Esophagus squamous epithelium (tissue), 5 donors: ENCODE measurements at regions not wholly inside any gene's neighbourhood (a gene's known extent, or its start where the extent isn't known, plus 50 kb on each side); places are given as distances from the start of the nearest gene placed in this dataset.

ENCODE experiments used
- DNase-seq: peaks from one replicate; lab custom pipeline; 2025; lab: John Stamatoyannopoulos, UW
- H3K27ac ChIP-seq, 4 donors: fragments of 200-600 bp; sonication (generic); one replicate each; pipeline ENCODE4 v1.5.1; 2016 to 2019; ENCODE audit warnings: mild to moderate bottlenecking in 1 of 4
- H3K27me3 ChIP-seq, 4 donors: fragments of 200-600 bp; sonication (generic); 1 replicate in 3 of 4; 2 replicates in 1 of 4; pipeline versions ENCODE4 v1.5.1 to v1.6.0; 2017 to 2021; ENCODE audit warnings: antibody characterized with exemption in 1 of 4
- H3K36me3 ChIP-seq, 3 donors: fragments of 200-600 bp; sonication (generic); one replicate each; pipeline ENCODE4 v1.5.1; 2016 to 2019
- H3K4me1 ChIP-seq, 3 donors: fragments of 200-600 bp; sonication (generic); one replicate each; pipeline ENCODE4 v1.5.1; 2017 to 2019
- H3K4me3 ChIP-seq, 4 donors: fragments of 200-600 bp; sonication (generic); 1 replicate in 3 of 4; 2 replicates in 1 of 4; pipeline ENCODE4 v1.5.1; 2016 to 2019; ENCODE audit warnings: mild to moderate bottlenecking in 2 of 4, moderate library complexity in 1 of 4
- H3K9me3 ChIP-seq, 3 donors: fragments of 200-600 bp; sonication (generic); one replicate each; pipeline ENCODE4 v1.5.1; 2016 to 2019
- CTCF ChIP-seq, 6 experiments: fragments of 450-650 bp in 4 of 6; fragments of 200-600 bp in 2 of 6; sonication (generic) in 2 of 6; IDR thresholded peaks; one replicate each; pipeline ENCODE4 v1.5.1; 2016 to 2019; ENCODE audit warnings: antibody characterized with exemption in 6 of 6, mild to moderate bottlenecking in 4 of 6, moderate library complexity in 4 of 6
- POLR2A ChIP-seq, 4 donors: fragments of 450-650 bp; IDR thresholded peaks; one replicate each; pipeline ENCODE4 v1.6.1; 2017; ENCODE audit warnings: antibody characterized with exemption in 4 of 4, mild to moderate bottlenecking in 4 of 4, moderate library complexity in 3 of 4
- WGBS, 2 donors: methylation state at CpG; one replicate each; pipeline ENCODE4 v1.1.5; 2018; 5-methylcytosine and 5-hydroxymethylcytosine counted together
- intact Hi-C: fragments of 100-400 bp; cut with DNase I; formaldehyde crosslinking; loops from one replicate; pipeline ENCODE4 v1.15.0; 2022
- donor health status: DM: yes; HTN: yes; CAD: no.

GRCh38 chr22:34946339-34946985, 119.5 kb upstream of the ISX start:
- no peak for TF ChIP-seq POLR2A (IDR thresholded peaks at IDR 0.05)
- TF ChIP-seq CTCF (IDR thresholded peaks at IDR 0.05) = no peak
- Histone ChIP-seq H3K4me3 (no peak overlapping the region), H3K36me3 (no peaks in the 10 kb centered on the region), H3K27ac (no peak overlapping the region), H3K4me1 (peaks cover 0 to 4% (median 0%) of the 10 kb centered on the region in 3 donors), H3K9me3 (no peaks in the 10 kb centered on the region), H3K27me3 (peaks cover 0 to 4% (median 0%) of the 10 kb centered on the region in 4 donors)
- intact Hi-C loops = no loop called here
- no peak for DNase-seq
- WGBS, 2 donors = 71 to 74% methylated on average over 4 to 5 of the region's 5 CpGs

GRCh38 chr22:34950489-34950888, 115.5 kb upstream of the ISX start:
- Histone ChIP-seq H3K4me3 (no peak overlapping the region), H3K36me3 (no peaks in the 10 kb centered on the region), H3K27me3 (no peaks in the 10 kb centered on the region), H3K27ac (no peak overlapping the region), H3K4me1 (peaks cover 0 to 4% (median 0%) of the 10 kb centered on the region in 3 donors), H3K9me3 (no peaks in the 10 kb centered on the region)
- no peak for DNase-seq
- no peak for TF ChIP-seq CTCF (IDR thresholded peaks at IDR 0.05)
- WGBS, 2 donors = 15 to 24% methylated on average over 4 of the region's 4 CpGs
- intact Hi-C loops = no loop called here

- Histone ChIP-seq H3K27me3 (no peaks in the 10 kb centered on the region), H3K4me3 (no peak overlapping the region), H3K27ac (no peak overlapping the region), H3K36me3 (no peaks in the 10 kb centered on the region), H3K9me3 (no peaks in the 10 kb centered on the region), H3K4me1 (peaks cover 0 to 4% (median 0%) of the 10 kb centered on the region in 3 donors)
- DNase-seq = no peak
- WGBS, 2 donors = 87 to 92% methylated on average over 3 of the region's 3 CpGs
- intact Hi-C loops = no loop called here
- TF ChIP-seq CTCF (IDR thresholded peaks at IDR 0.05) (no peak), POLR2A (IDR thresholded peaks at IDR 0.05) (no peak)
Observed at GRCh38 chr22:34951212-34951611, 114.7 kb upstream of the ISX start.

GRCh38 chr22:34960005-34960404, 106.0 kb upstream of the ISX start:
- 14 to 29% methylated on average over 5 of the region's 5 CpGs for WGBS, 2 donors
- H3K36me3 ChIP-seq = no peaks in the 10 kb centered on the region
- intact Hi-C loops = no loop called here
- no peak overlapping the region for H3K27ac ChIP-seq
- H3K9me3 ChIP-seq = no peaks in the 10 kb centered on the region
- no peak overlapping the region for H3K4me3 ChIP-seq
- no peak for DNase-seq
- peaks cover 0 to 12% (median 0%) of the 10 kb centered on the region in 4 donors for H3K27me3 ChIP-seq
- H3K4me1 ChIP-seq = no peaks in the 10 kb centered on the region
- no peak for TF ChIP-seq CTCF (IDR thresholded peaks at IDR 0.05)
- TF ChIP-seq POLR2A (IDR thresholded peaks at IDR 0.05) = no peak

GRCh38 chr22:34966980-34967565, 98.9 kb upstream of the ISX start:
- 41 to 55% methylated on average over 4 of the region's 4 CpGs for WGBS, 2 donors
- intact Hi-C loops = no loop called here

More at GRCh38 chr22:34966980-34967565, 98.9 kb upstream of the ISX start:
- Histone ChIP-seq H3K4me3 (no peak overlapping the region), H3K9me3 (no peaks in the 10 kb centered on the region), H3K27me3 (peaks cover 0 to 4% (median 0%) of the 10 kb centered on the region in 4 donors), H3K27ac (no peak overlapping the region), H3K4me1 (no peaks in the 10 kb centered on the region), H3K36me3 (no peaks in the 10 kb centered on the region)
- DNase-seq = no peak
- TF ChIP-seq POLR2A (IDR thresholded peaks at IDR 0.05) = no peak
